Spleen (tissue), 11 donors: ENCODE measurements at regions not wholly inside any gene's neighbourhood (a gene's known extent, or its start where the extent isn't known, plus 50 kb on each side); places are given as distances from the start of the nearest gene placed in this dataset.

Experiments
- DNase-seq: peaks from one replicate; pipeline ENCODE4 v3.0.0-alpha.2; 2020
- H3K27ac ChIP-seq, 8 donors: fragments of 200-600 bp; sonication (generic) in 7 of 8; 1 replicate in 4 of 8; 2 replicates in 4 of 8; pipeline versions ENCODE4 v1.5.0 to v1.8.0; 2016 to 2021; ENCODE audit warnings: inconsistent platforms in 4 of 8, mild to moderate bottlenecking in 4 of 8, moderate library complexity in 1 of 8
- H3K27me3 ChIP-seq, 7 donors: fragments of 200-600 bp; sonication (generic) in 6 of 7; replicated peaks in 1 of 7; 1 replicate in 4 of 7; 2 replicates in 3 of 7; pipeline versions ENCODE4 v1.5.0 to v1.8.0; 2016 to 2021; ENCODE audit warnings: inconsistent platforms in 3 of 7, mild to moderate bottlenecking in 1 of 7
- H3K36me3 ChIP-seq, 6 donors: fragments of 200-600 bp; sonication (generic) in 5 of 6; 1 replicate in 4 of 6; 2 replicates in 2 of 6; pipeline versions ENCODE4 v1.5.0 to v1.8.0; 2016 to 2021; ENCODE audit warnings: inconsistent platforms in 2 of 6
- H3K4me1 ChIP-seq, 6 donors: fragments of 200-600 bp; sonication (generic) in 5 of 6; 1 replicate in 3 of 6; 2 replicates in 3 of 6; pipeline versions ENCODE4 v1.5.0 to v1.8.0; 2016 to 2021; ENCODE audit warnings: inconsistent platforms in 3 of 6
- H3K4me3 ChIP-seq, 8 donors: fragments of 200-600 bp; sonication (generic) in 7 of 8; 1 replicate in 4 of 8; 2 replicates in 4 of 8; pipeline versions ENCODE4 v1.5.0 to v1.8.0; 2016 to 2021; ENCODE audit warnings: inconsistent platforms in 4 of 8, mild to moderate bottlenecking in 4 of 8, moderate library complexity in 2 of 8
- H3K9me3 ChIP-seq, 8 donors: fragments of 200-600 bp; sonication (generic) in 7 of 8; 1 replicate in 4 of 8; 2 replicates in 4 of 8; pipeline versions ENCODE4 v1.5.0 to v1.8.0; 2016 to 2021; ENCODE audit warnings: inconsistent platforms in 4 of 8
- CTCF ChIP-seq, 11 experiments: fragments of 200-600 bp in 7 of 11; fragments of 450-650 bp in 4 of 11; sonication (generic) in 4 of 11; IDR thresholded peaks in 8 of 11; conservative IDR thresholded peaks in 3 of 11; 1 replicate in 7 of 11; 2 replicates in 4 of 11; pipeline versions ENCODE4 v1.4.0 to v1.8.0; 2016 to 2021; ENCODE audit warnings: antibody characterized with exemption in 11 of 11, inconsistent platforms in 4 of 11, mild to moderate bottlenecking in 1 of 11
- POLR2A ChIP-seq, 3 donors: fragments of 450-650 bp; IDR thresholded peaks; one replicate each; pipeline ENCODE4 v1.5.1; 2017; ENCODE audit warnings: antibody characterized with exemption in 3 of 3, mild to moderate bottlenecking in 1 of 3
- POLR2AphosphoS5 ChIP-seq, 3 donors: sonication (generic); formaldehyde crosslinking; IDR thresholded peaks; one replicate each; pipeline ENCODE4 v1.5.1; 2017; ENCODE audit warnings: antibody characterized with exemption in 3 of 3
- WGBS, 5 donors: extraction: QIAGEN DNeasy Blood & Tissue Kit in 3 of 5; methylation state at CpG; one replicate each; pipeline versions ENCODE4 v1.1.5 to v1.1.7; 2013 to 2018; 5-methylcytosine and 5-hydroxymethylcytosine counted together
- intact Hi-C: fragments of 100-400 bp; cut with DNase I; formaldehyde crosslinking; loops from one replicate; pipeline ENCODE4 v1.15.0; 2023; ENCODE audit warnings: low total_unique reads
- donor health status: healthy with polysubstance abuse.
- donor health status: DM: no; HTN: no; CAD: no; lungs with moderate emphysema.
- donor health status: DM: no; HTN: no; CAD: no.
- donor health status: Bipolar disorder and iron deficiency.
- donor health status: healthy.
- donor health status: DM: no; HTN: no; CAD: no.
- donor health status: DM: yes; HTN: yes; CAD: no.

GRCh38 chr1:177615251-177615650, 354.6 kb downstream of the SEC16B start:
- H3K4me1 ChIP-seq = no peaks in the 10 kb centered on the region
- intact Hi-C loops = no loop called here
- no peaks in the 10 kb centered on the region for H3K36me3 ChIP-seq
- H3K27ac ChIP-seq = no peak overlapping the region
- DNase-seq = no peak
- TF ChIP-seq POLR2AphosphoS5 (IDR thresholded peaks at IDR 0.05) = no peak
- TF ChIP-seq CTCF (IDR thresholded peaks at IDR 0.05 in 8 of 11, conservative IDR thresholded peaks at IDR 0.05 in 3 of 11) = no peak
- TF ChIP-seq POLR2A (IDR thresholded peaks at IDR 0.05) = no peak
- no peak overlapping the region for H3K4me3 ChIP-seq
- no peaks in the 10 kb centered on the region for H3K27me3 ChIP-seq
- 82 to 89% (median 87%) methylated on average over 3 of the region's 3 CpGs for WGBS, 5 donors
- peaks cover 0 to 6% (median 0%) of the 10 kb centered on the region in 8 donors for H3K9me3 ChIP-seq

- Histone ChIP-seq H3K4me3 (no peak overlapping the region), H3K27ac (no peak overlapping the region), H3K9me3 (peaks cover 0 to 6% (median 0%) of the 10 kb centered on the region in 8 donors), H3K36me3 (no peaks in the 10 kb centered on the region), H3K27me3 (no peaks in the 10 kb centered on the region), H3K4me1 (no peaks in the 10 kb centered on the region)
- no peak for DNase-seq
- WGBS, 5 donors = 90 to 98% (median 95%) methylated on average over 1 of the region's 1 CpG
- intact Hi-C loops = no loop called here
- TF ChIP-seq POLR2AphosphoS5 (IDR thresholded peaks at IDR 0.05) = no peak
- TF ChIP-seq CTCF (IDR thresholded peaks at IDR 0.05 in 8 of 11, conservative IDR thresholded peaks at IDR 0.05 in 3 of 11) = no peak
- no peak for TF ChIP-seq POLR2A (IDR thresholded peaks at IDR 0.05)
Measured at GRCh38 chr1:177611402-177611801, 358.5 kb downstream of the SEC16B start.

DNA sequence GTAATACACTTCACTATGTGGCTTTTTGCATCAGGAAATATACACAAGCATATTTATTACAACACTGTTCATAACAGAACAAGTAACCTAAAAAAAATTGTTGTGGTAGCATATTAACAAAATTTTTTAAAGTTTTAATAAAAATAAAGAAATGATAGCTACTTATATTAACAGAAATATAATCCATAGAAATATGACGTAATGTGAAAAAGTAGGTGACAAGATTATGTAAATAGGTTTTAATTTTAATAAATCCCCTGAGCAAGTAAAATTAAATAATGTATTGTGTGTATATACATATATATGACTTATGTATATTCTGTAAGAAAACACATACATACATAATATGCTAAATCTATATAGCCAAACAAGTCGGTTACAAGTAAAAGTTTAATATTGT, 359.9 kb downstream of the SEC16B start:
- intact Hi-C loops = no loop called here
- H3K27me3 ChIP-seq = no peaks in the 10 kb centered on the region
- TF ChIP-seq CTCF (IDR thresholded peaks at IDR 0.05 in 8 of 11, conservative IDR thresholded peaks at IDR 0.05 in 3 of 11) (no peak), POLR2A (IDR thresholded peaks at IDR 0.05) (no peak), POLR2AphosphoS5 (IDR thresholded peaks at IDR 0.05) (no peak)
- no peaks in the 10 kb centered on the region for H3K36me3 ChIP-seq
- no peaks in the 10 kb centered on the region for H3K9me3 ChIP-seq
- no peak overlapping the region for H3K27ac ChIP-seq
- WGBS, 5 donors = 79 to 87% (median 85%) methylated on average over 2 of the region's 2 CpGs
- DNase-seq = no peak
- no peaks in the 10 kb centered on the region for H3K4me1 ChIP-seq
- no peak overlapping the region for H3K4me3 ChIP-seq

- TF ChIP-seq POLR2AphosphoS5 (IDR thresholded peaks at IDR 0.05) (no peak), POLR2A (IDR thresholded peaks at IDR 0.05) (no peak), CTCF (IDR thresholded peaks at IDR 0.05 in 8 of 11, conservative IDR thresholded peaks at IDR 0.05 in 3 of 11) (no peak)
- WGBS, 5 donors = 82 to 93% (median 88%) methylated on average over 1 of the region's 1 CpG
- H3K27me3 ChIP-seq = no peaks in the 10 kb centered on the region
- H3K27ac ChIP-seq = no peak overlapping the region
- H3K4me3 ChIP-seq = no peak overlapping the region
- peaks cover 0 to 4% (median 0%) of the 10 kb centered on the region in 8 donors for H3K9me3 ChIP-seq
- intact Hi-C loops = no loop called here
- DNase-seq = no peak
- no peaks in the 10 kb centered on the region for H3K4me1 ChIP-seq
- no peaks in the 10 kb centered on the region for H3K36me3 ChIP-seq
Measured at GRCh38 chr1:177600936-177601335, 368.9 kb downstream of the SEC16B start.
